C4-2B (cell line): ENCODE measurements at regions not wholly inside any gene's neighbourhood (a gene's known extent, or its start where the extent isn't known, plus 50 kb on each side); places are given as distances from the start of the nearest gene placed in this dataset.

Experiments used
- CTCF ChIP-seq: fragments of 450-650 bp; conservative IDR thresholded peaks from 2 replicates; pipeline ENCODE4 v1.5.1; 2017; ENCODE audit warnings: mild to moderate bottlenecking
- ZFX ChIP-seq: fragments of 450-650 bp; IDR thresholded peaks from 2 replicates; pipeline ENCODE4 v1.6.1; 2017

GRCh38 chr7:1330801-1331425 lies 98.2 kb downstream of the UNCX start:
- TF ChIP-seq CTCF = no peak
- TF ChIP-seq ZFX = no peak
